GM19455 (cell line): ENCODE measurements at regions not wholly inside any gene's neighbourhood (a gene's known extent, or its start where the extent isn't known, plus 50 kb on each side); places are given as distances from the start of the nearest gene placed in this dataset.
"Not testable (repeated sequence)": the region's sequence is repeated elsewhere in the genome, so short reads cannot be mapped to it uniquely, and the experiment has no call there.

Experiments used
- ATAC-seq: cut with Tn5 transposase; IDR thresholded peaks from one replicate; pipeline ENCODE4 v1.9.1; 2021; ENCODE audit not compliant: unreplicated experiment

- ATAC-seq = no peak
Measured at GRCh38 chr4:183814461-183814860, 90.6 kb upstream of the STOX2 start.

GRCh38 chr4:183816077-183816476 lies 89.0 kb upstream of the STOX2 start:
- no peak for ATAC-seq

- no peak for ATAC-seq
Measured at GRCh38 chr4:183816882-183817509, 88.1 kb upstream of the STOX2 start.

- not testable (repeated sequence) for ATAC-seq
Measured at GRCh38 chr4:183818591-183818990, 86.5 kb upstream of the STOX2 start.

- no peak for ATAC-seq
Measured at GRCh38 chr4:183821076-183821853, 83.8 kb upstream of the STOX2 start.

GRCh38 chr4:183823434-183823833 lies 81.7 kb upstream of the STOX2 start:
- ATAC-seq = no peak

GRCh38 chr4:183825346-183825745 lies 79.8 kb upstream of the STOX2 start:
- ATAC-seq = no peak

GRCh38 chr4:183826461-183826860 lies 78.6 kb upstream of the STOX2 start:
- no peak for ATAC-seq

GRCh38 chr4:183828125-183828524 lies 77.0 kb upstream of the STOX2 start:
- no peak for ATAC-seq

GRCh38 chr4:183828839-183829238 lies 76.3 kb upstream of the STOX2 start:
- no peak for ATAC-seq

- no peak for ATAC-seq
Measured at GRCh38 chr4:183830438-183830985, 74.6 kb upstream of the STOX2 start.

- ATAC-seq = no peak
Measured at GRCh38 chr4:183831026-183831446, 74.1 kb upstream of the STOX2 start.

- ATAC-seq = no peak
Measured at GRCh38 chr4:183831683-183832082, 73.4 kb upstream of the STOX2 start.

GRCh38 chr4:183832776-183833450 lies 72.2 kb upstream of the STOX2 start:
- no peak for ATAC-seq

- ATAC-seq = no peak
Measured at GRCh38 chr4:183834252-183834651, 70.9 kb upstream of the STOX2 start.

GRCh38 chr4:183837222-183837621 lies 67.9 kb upstream of the STOX2 start:
- ATAC-seq = no peak

- no peak for ATAC-seq
Measured at GRCh38 chr4:183838987-183839712, 66.0 kb upstream of the STOX2 start.

GRCh38 chr4:183840311-183840710 lies 64.8 kb upstream of the STOX2 start:
- ATAC-seq = peak; percentile 79

GRCh38 chr4:183841001-183841400 lies 64.1 kb upstream of the STOX2 start:
- ATAC-seq = no peak

GRCh38 chr4:183842129-183842528 lies 63.0 kb upstream of the STOX2 start:
- no peak for ATAC-seq

GRCh38 chr4:183843248-183843671 lies 61.8 kb upstream of the STOX2 start:
- ATAC-seq = no peak
